IMR-90 (cell line): ENCODE measurements at regions not wholly inside any gene's neighbourhood (a gene's known extent, or its start where the extent isn't known, plus 50 kb on each side); places are given as distances from the start of the nearest gene placed in this dataset.
"Not testable (repeated sequence)": the region's sequence is repeated elsewhere in the genome, so short reads cannot be mapped to it uniquely, and the experiment has no call there.

Source experiments
- ATAC-seq: fragments of 200-7000 bp; cut with Tn5 transposase; 2 replicates; pipeline ENCODE4 v1.9.1; 2020; ENCODE audit warnings: low read depth, mild to moderate bottlenecking, moderate library complexity
- BruUV-seq: library from RNA; stranded (reverse); fragments of 400-500 nt; replicated peaks from 2 replicates; lab custom pipeline; 2021; lab: Mats Ljungman, UMichigan
- CTCF ChIA-PET: fragments of 300-600 bp; formaldehyde crosslinking; extraction: SDS; loops from one replicate; lab custom pipeline; 2021; ENCODE audit warnings: antibody characterized with exemption; lab: Yijun Ruan, JAX
- POLR2A ChIA-PET: fragments of 300-600 bp; sonication (Branson Sonifier 250); formaldehyde crosslinking; loops from one replicate; lab custom pipeline; 2022; ENCODE audit warnings: antibody characterized with exemption; ENCODE audit not compliant: unreplicated experiment; lab: Charles Lee
- DNase-seq: peaks from one replicate; pipeline ENCODE4 v3.0.0; 2013
- H2AFZ ChIP-seq: replicated peaks from 2 replicates; pipeline ENCODE3; 2013; ENCODE audit warnings: low read length, mild to moderate bottlenecking; ENCODE audit not compliant: poor library complexity
- H2AK5ac ChIP-seq: 2 replicates; pipeline ENCODE4 v1.6.1; 2013; ENCODE audit warnings: low read depth, low read length, inconsistent platforms
- H2AK9ac ChIP-seq: replicated peaks from 2 replicates; pipeline ENCODE3; 2013; ENCODE audit warnings: mild to moderate bottlenecking, low read depth, low read length, moderate library complexity; ENCODE audit not compliant: poor library complexity
- H2BK120ac ChIP-seq: 2 replicates; pipeline ENCODE4 v1.6.1; 2013; ENCODE audit warnings: low read depth, low read length, inconsistent platforms
- H2BK15ac ChIP-seq: 3 replicates; pipeline ENCODE4 v1.6.1; 2013; ENCODE audit warnings: low read depth, low read length, inconsistent platforms
- H2BK20ac ChIP-seq: 2 replicates; pipeline ENCODE4 v1.6.1; 2013; ENCODE audit warnings: low read depth, mild to moderate bottlenecking, inconsistent platforms, low read length, moderate library complexity
- H2BK5ac ChIP-seq: 2 replicates; pipeline ENCODE4 v1.6.1; 2013; ENCODE audit warnings: mild to moderate bottlenecking, low read depth, low read length, inconsistent platforms; ENCODE audit not compliant: poor library complexity, severe bottlenecking
- H3K14ac ChIP-seq: replicated peaks from 2 replicates; pipeline ENCODE4 v1.6.1; 2013; ENCODE audit warnings: low read depth, low read length, inconsistent platforms
- H3K18ac ChIP-seq: 2 replicates; pipeline ENCODE4 v1.6.1; 2013; ENCODE audit warnings: low read depth, low read length, control low read depth
- H3K23ac ChIP-seq: 2 replicates; pipeline ENCODE4 v1.6.1; 2013; ENCODE audit warnings: low read depth, low read length, inconsistent platforms
- H3K27ac ChIP-seq: 2 replicates; pipeline ENCODE4 v1.5.1; 2013; ENCODE audit warnings: mild to moderate bottlenecking, control low read depth, low read length; ENCODE audit not compliant: insufficient read depth
- H3K27me3 ChIP-seq: 2 replicates; pipeline ENCODE4 v1.6.1; 2013; ENCODE audit warnings: low read length; ENCODE audit not compliant: control insufficient read depth, insufficient read depth
- H3K36me3 ChIP-seq: 2 replicates; pipeline ENCODE4 v1.6.1; 2013; ENCODE audit warnings: low read length, mixed read lengths; ENCODE audit not compliant: control insufficient read depth, insufficient read depth
- H3K4ac ChIP-seq: 2 replicates; pipeline ENCODE4 v1.6.1; 2013; ENCODE audit warnings: low read depth, low read length, inconsistent platforms
- H3K4me1 ChIP-seq: 2 replicates; pipeline ENCODE4 v1.6.1; 2013; ENCODE audit warnings: low read length, mixed read lengths; ENCODE audit not compliant: control insufficient read depth, insufficient read depth
- H3K4me2 ChIP-seq: 2 replicates; pipeline ENCODE4 v1.6.1; 2013; ENCODE audit warnings: low read depth, mild to moderate bottlenecking, control low read depth, low read length, moderate library complexity
- H3K4me3 ChIP-seq: 2 replicates; pipeline ENCODE4 v1.5.1; 2013; ENCODE audit warnings: low read depth, mild to moderate bottlenecking, control low read depth, low read length, moderate library complexity; ENCODE audit not compliant: insufficient read depth
- H3K56ac ChIP-seq: 2 replicates; pipeline ENCODE4 v1.6.1; 2013; ENCODE audit warnings: low read length, inconsistent platforms; ENCODE audit not compliant: insufficient read depth; ENCODE audit errors: extremely low read depth
- H3K79me1 ChIP-seq, 2 experiments: 2 replicates each; pipeline ENCODE4 v1.6.1; 2013; ENCODE audit warnings: low read length in 2 of 2, inconsistent platforms in 1 of 2, low read depth in 1 of 2
- H3K9ac ChIP-seq: 2 replicates; pipeline ENCODE4 v1.6.1; 2013; ENCODE audit warnings: low read depth, low read length, control low read depth
- H3K9me1 ChIP-seq: 2 replicates; pipeline ENCODE4 v1.6.1; 2013; ENCODE audit warnings: low read length, inconsistent platforms; ENCODE audit not compliant: insufficient read depth
- H3K9me3 ChIP-seq: 2 replicates; pipeline ENCODE4 v1.6.1; 2013; ENCODE audit warnings: low read length; ENCODE audit not compliant: control insufficient read depth, insufficient read depth
- H4K20me1 ChIP-seq: 2 replicates; pipeline ENCODE4 v1.6.1; 2013; ENCODE audit warnings: low read length, inconsistent platforms; ENCODE audit not compliant: insufficient read depth
- H4K5ac ChIP-seq: 2 replicates; pipeline ENCODE4 v1.6.1; 2013; ENCODE audit warnings: mild to moderate bottlenecking, low read depth, low read length, control low read depth
- H4K8ac ChIP-seq, 2 experiments: 2 replicates each; pipeline ENCODE4 v1.6.1; 2013; ENCODE audit warnings: low read depth in 2 of 2, low read length in 2 of 2, control low read depth in 1 of 2, inconsistent platforms in 1 of 2
- H4K91ac ChIP-seq: 2 replicates; pipeline ENCODE4 v1.6.1; 2013; ENCODE audit warnings: low read depth, low read length, inconsistent platforms; ENCODE audit not compliant: insufficient read depth
- whole genome bisulfite sequencing, 2 experiments: methylation state at CpG; one replicate each; pipeline versions ENCODE4 v1.1.5 to v1.1.7; 2013; ENCODE audit warnings: missing lambda C conversion rate in 2 of 2; ENCODE audit not compliant: insufficient read length in 1 of 2; ENCODE audit errors: extremely low coverage in 2 of 2; 5-methylcytosine and 5-hydroxymethylcytosine counted together
- dilution Hi-C: fragments of 300-500 bp; cut with HindIII; formaldehyde crosslinking; loops from one replicate; pipeline ENCODE4 v1.14.3; 2018; ENCODE audit warnings: low sequenced_read_pairs; ENCODE audit not compliant: unreplicated experiment
- in situ Hi-C: fragments of 300-500 bp; cut with MboI; formaldehyde crosslinking; loops from 3 replicates; pipeline ENCODE4 v1.14.3; 2019; ENCODE audit warnings: low sequenced_read_pairs, inconsistent platforms, mixed read lengths
- intact Hi-C: fragments of 100-400 bp; cut with micrococcal nuclease; formaldehyde crosslinking; loops from 2 replicates; pipeline ENCODE4 v1.10.0; 2022

DNA sequence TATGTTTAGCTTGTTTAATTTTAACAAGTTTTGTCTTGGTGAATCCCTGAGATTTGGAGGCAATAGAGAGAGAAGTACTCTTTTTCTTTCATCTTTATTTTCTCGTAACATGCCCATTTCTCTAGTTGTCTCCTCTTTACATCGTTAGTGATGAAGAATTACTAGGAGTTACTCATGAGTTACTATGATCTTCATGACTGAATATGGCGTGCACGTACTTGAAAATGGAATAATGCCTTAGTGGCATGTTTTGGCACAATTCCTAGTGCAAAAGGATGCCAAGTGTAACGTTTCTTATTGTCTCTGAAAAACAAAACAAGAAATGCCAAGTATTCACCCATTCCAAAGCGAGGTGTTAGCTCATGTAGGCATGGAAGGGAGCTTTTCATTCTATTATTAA lies 340.7 kb upstream of the FLRT2 start:
- H3K56ac ChIP-seq, H2AK9ac ChIP-seq, H2AFZ ChIP-seq, H3K4ac ChIP-seq, H4K5ac ChIP-seq, CTCF ChIA-PET, H4K20me1 ChIP-seq, H2BK20ac ChIP-seq, H3K9ac ChIP-seq, H3K4me3 ChIP-seq, H4K8ac ChIP-seq, H3K14ac ChIP-seq, H2BK15ac ChIP-seq, H3K4me2 ChIP-seq, H3K9me3 ChIP-seq, H3K18ac ChIP-seq, H3K79me1 ChIP-seq, H3K4me1 ChIP-seq, H2AK5ac ChIP-seq, H3K36me3 ChIP-seq, DNase-seq, H3K23ac ChIP-seq, H4K91ac ChIP-seq, H2BK5ac ChIP-seq, intact Hi-C loops, dilution Hi-C loops, H3K27me3 ChIP-seq, BruUV-seq, in situ Hi-C loops, H3K27ac ChIP-seq, H3K9me1 ChIP-seq, H2BK120ac ChIP-seq, POLR2A ChIA-PET, ATAC-seq: not testable (repeated sequence)
- WGBS, 2 experiments = no CpG with 5 or more reads among the region's 6 CpGs
